WTC11 (cell line): ENCODE measurements at regions not wholly inside any gene's neighbourhood (a gene's known extent, or its start where the extent isn't known, plus 50 kb on each side); places are given as distances from the start of the nearest gene placed in this dataset.

Experiments
- ATAC-seq: fragments of 200-7000 bp; cut with Tn5 transposase; 2 replicates; pipeline ENCODE4 v1.10.0; 2021; ENCODE audit warnings: mild to moderate bottlenecking, moderate library complexity
- CTCF ChIA-PET: fragments of 300-600 bp; sonication (Branson Sonifier 250); formaldehyde crosslinking; loops from one replicate; lab custom pipeline; 2021; ENCODE audit warnings: antibody characterized with exemption; lab: Charles Lee
- POLR2A ChIA-PET: fragments of 350-600 bp; sonication (Branson Sonifier 250); formaldehyde crosslinking; loops from one replicate; lab custom pipeline; 2021; ENCODE audit warnings: antibody characterized with exemption; lab: Charles Lee
- DNase-seq: peaks from one replicate; pipeline ENCODE4 v3.0.0; 2021; ENCODE audit warnings: low spot score
- H3K27ac Mint-ChIP-seq: 2 replicates; pipeline ENCODE4 v1.8.0; 2021; ENCODE audit warnings: mixed read lengths
- H3K27me3 Mint-ChIP-seq: 2 replicates; pipeline ENCODE4 v1.8.0; 2021; ENCODE audit warnings: low read depth, mild to moderate bottlenecking, moderate library complexity, mixed read lengths
- H3K36me3 Mint-ChIP-seq: 2 replicates; pipeline ENCODE4 v1.8.0; 2021; ENCODE audit warnings: mixed read lengths
- H3K4me1 Mint-ChIP-seq: 2 replicates; pipeline ENCODE4 v1.8.0; 2022; ENCODE audit warnings: mixed read lengths
- H3K4me3 Mint-ChIP-seq: 2 replicates; pipeline ENCODE4 v1.8.0; 2021; ENCODE audit warnings: mild to moderate bottlenecking, moderate library complexity, mixed read lengths
- H3K9me3 Mint-ChIP-seq: 2 replicates; pipeline ENCODE4 v1.8.0; 2021; ENCODE audit warnings: mixed read lengths
- ATF2 ChIP-seq: sonication (generic); formaldehyde crosslinking; IDR thresholded peaks from 2 replicates; pipeline ENCODE4 v1.8.1; 2022; ENCODE audit warnings: low read depth, missing genetic modification reagents, borderline replicate concordance
- CREB1 ChIP-seq: sonication (generic); formaldehyde crosslinking; IDR thresholded peaks from 2 replicates; pipeline ENCODE4 v1.8.0; 2023; ENCODE audit warnings: mild to moderate bottlenecking, missing genetic modification reagents
- IRF1 ChIP-seq: sonication (generic); formaldehyde crosslinking; IDR thresholded peaks from 2 replicates; pipeline ENCODE4 v1.8.0; 2023; ENCODE audit warnings: missing genetic modification reagents
- NR2C2 ChIP-seq: sonication (generic); formaldehyde crosslinking; IDR thresholded peaks from 2 replicates; pipeline ENCODE4 v1.8.0; 2022; ENCODE audit warnings: mild to moderate bottlenecking, missing genetic modification reagents
- OVOL2 ChIP-seq: fragments of 250-450 bp; sonication (Bioruptor Pico); IDR thresholded peaks from 2 replicates; pipeline ENCODE4 v1.9.0; 2021; ENCODE audit warnings: mild to moderate bottlenecking, borderline replicate concordance
- TCF7 ChIP-seq: sonication (generic); formaldehyde crosslinking; IDR thresholded peaks from 2 replicates; pipeline ENCODE4 v1.8.0; 2022; ENCODE audit warnings: mild to moderate bottlenecking, low read depth, missing genetic modification reagents, moderate library complexity
- TEAD4 ChIP-seq: sonication (generic); formaldehyde crosslinking; IDR thresholded peaks from 2 replicates; pipeline ENCODE4 v1.8.0; 2022; ENCODE audit warnings: mild to moderate bottlenecking, missing genetic modification reagents
- ZNF121 ChIP-seq: sonication (generic); formaldehyde crosslinking; IDR thresholded peaks from 2 replicates; pipeline ENCODE4 v1.8.0; 2023; ENCODE audit warnings: missing genetic modification reagents
- ZNF317 ChIP-seq: sonication (generic); formaldehyde crosslinking; IDR thresholded peaks from 2 replicates; pipeline ENCODE4 v1.8.1; 2023; ENCODE audit warnings: low read depth, mild to moderate bottlenecking, moderate library complexity, missing genetic modification reagents, borderline replicate concordance
- ZNF396 ChIP-seq: fragments of 250-450 bp; sonication (Bioruptor Pico); IDR thresholded peaks from 2 replicates; pipeline ENCODE4 v1.8.0; 2021; ENCODE audit warnings: mild to moderate bottlenecking, moderate library complexity, borderline replicate concordance
- ZNF416 ChIP-seq: fragments of 250-450 bp; sonication (Bioruptor Pico); IDR thresholded peaks from 2 replicates; pipeline ENCODE4 v1.9.0; 2021; ENCODE audit warnings: mild to moderate bottlenecking, inconsistent platforms
- ZNF423 ChIP-seq: fragments of 250-450 bp; sonication (Bioruptor Pico); IDR thresholded peaks from 2 replicates; pipeline ENCODE4 v2.1.2; 2022; ENCODE audit warnings: mild to moderate bottlenecking, moderate library complexity
- ZNF512 ChIP-seq: sonication (generic); formaldehyde crosslinking; IDR thresholded peaks from 2 replicates; pipeline ENCODE4 v1.8.1; 2022; ENCODE audit warnings: missing genetic modification reagents, borderline replicate concordance
- ZSCAN18 ChIP-seq: fragments of 250-450 bp; sonication (Bioruptor Pico); IDR thresholded peaks from 2 replicates; pipeline ENCODE4 v2.1.2; 2022; ENCODE audit warnings: mild to moderate bottlenecking, moderate library complexity
- TF ChIP-seq, protein P1 (sequence below): sonication (generic); formaldehyde crosslinking; IDR thresholded peaks from 2 replicates; pipeline ENCODE4 v1.8.0; 2022; ENCODE audit warnings: mild to moderate bottlenecking, missing genetic modification reagents
- TF ChIP-seq, protein P2 (sequence below): fragments of 250-450 bp; sonication (Bioruptor Pico); IDR thresholded peaks from 2 replicates; pipeline ENCODE4 v1.9.0; 2021; ENCODE audit warnings: mild to moderate bottlenecking
- TF ChIP-seq, protein P3 (sequence below): sonication (generic); formaldehyde crosslinking; IDR thresholded peaks from 2 replicates; pipeline ENCODE4 v1.8.0; 2022; ENCODE audit warnings: mild to moderate bottlenecking, missing genetic modification reagents
- TF ChIP-seq, protein P4 (sequence below): sonication (generic); formaldehyde crosslinking; IDR thresholded peaks from 2 replicates; pipeline ENCODE4 v1.8.1; 2022; ENCODE audit warnings: low read depth, mild to moderate bottlenecking, moderate library complexity, missing genetic modification reagents, borderline replicate concordance

DNA sequence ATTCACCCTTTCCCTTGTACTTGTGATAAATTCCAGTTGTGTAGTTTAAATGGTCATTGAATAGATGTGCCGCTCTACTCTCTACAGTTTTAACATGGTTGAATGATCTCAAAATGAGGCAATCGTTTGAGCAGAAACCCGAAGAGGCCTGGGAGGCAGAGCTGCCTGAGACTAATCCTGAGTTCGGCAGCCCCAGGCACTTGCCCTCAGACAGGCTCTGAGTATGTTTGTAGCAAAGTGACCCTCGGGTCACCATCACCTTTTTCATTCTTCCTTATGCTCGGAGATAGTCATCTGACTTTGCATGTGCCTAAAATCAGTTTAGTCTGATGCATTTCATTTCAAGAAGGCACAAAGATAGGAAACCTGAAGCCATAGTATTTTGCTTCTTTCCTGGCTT, 184.0 kb upstream of the RBFOX1 start:
- peaks cover 6% of the 10 kb centered on the region for H3K27me3 Mint-ChIP-seq
- no peak overlapping the region for H3K4me3 Mint-ChIP-seq
- H3K4me1 Mint-ChIP-seq, result no peaks in the 10 kb centered on the region
- TF ChIP-seq ZNF423 (CRISPR knock-in tag), result no peak
- TF ChIP-seq, protein P1, sequence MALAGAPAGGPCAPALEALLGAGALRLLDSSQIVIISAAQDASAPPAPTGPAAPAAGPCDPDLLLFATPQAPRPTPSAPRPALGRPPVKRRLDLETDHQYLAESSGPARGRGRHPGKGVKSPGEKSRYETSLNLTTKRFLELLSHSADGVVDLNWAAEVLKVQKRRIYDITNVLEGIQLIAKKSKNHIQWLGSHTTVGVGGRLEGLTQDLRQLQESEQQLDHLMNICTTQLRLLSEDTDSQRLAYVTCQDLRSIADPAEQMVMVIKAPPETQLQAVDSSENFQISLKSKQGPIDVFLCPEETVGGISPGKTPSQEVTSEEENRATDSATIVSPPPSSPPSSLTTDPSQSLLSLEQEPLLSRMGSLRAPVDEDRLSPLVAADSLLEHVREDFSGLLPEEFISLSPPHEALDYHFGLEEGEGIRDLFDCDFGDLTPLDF, result no peak
- TF ChIP-seq ZSCAN18 (CRISPR knock-in tag), result no peak
- no peak for TF ChIP-seq ZNF317 (CRISPR knock-in tag)
- no peak for TF ChIP-seq ZNF121 (CRISPR knock-in tag)
- no peak for TF ChIP-seq TCF7 (CRISPR knock-in tag)
- no peak for TF ChIP-seq ZNF396
- TF ChIP-seq, protein P2, sequence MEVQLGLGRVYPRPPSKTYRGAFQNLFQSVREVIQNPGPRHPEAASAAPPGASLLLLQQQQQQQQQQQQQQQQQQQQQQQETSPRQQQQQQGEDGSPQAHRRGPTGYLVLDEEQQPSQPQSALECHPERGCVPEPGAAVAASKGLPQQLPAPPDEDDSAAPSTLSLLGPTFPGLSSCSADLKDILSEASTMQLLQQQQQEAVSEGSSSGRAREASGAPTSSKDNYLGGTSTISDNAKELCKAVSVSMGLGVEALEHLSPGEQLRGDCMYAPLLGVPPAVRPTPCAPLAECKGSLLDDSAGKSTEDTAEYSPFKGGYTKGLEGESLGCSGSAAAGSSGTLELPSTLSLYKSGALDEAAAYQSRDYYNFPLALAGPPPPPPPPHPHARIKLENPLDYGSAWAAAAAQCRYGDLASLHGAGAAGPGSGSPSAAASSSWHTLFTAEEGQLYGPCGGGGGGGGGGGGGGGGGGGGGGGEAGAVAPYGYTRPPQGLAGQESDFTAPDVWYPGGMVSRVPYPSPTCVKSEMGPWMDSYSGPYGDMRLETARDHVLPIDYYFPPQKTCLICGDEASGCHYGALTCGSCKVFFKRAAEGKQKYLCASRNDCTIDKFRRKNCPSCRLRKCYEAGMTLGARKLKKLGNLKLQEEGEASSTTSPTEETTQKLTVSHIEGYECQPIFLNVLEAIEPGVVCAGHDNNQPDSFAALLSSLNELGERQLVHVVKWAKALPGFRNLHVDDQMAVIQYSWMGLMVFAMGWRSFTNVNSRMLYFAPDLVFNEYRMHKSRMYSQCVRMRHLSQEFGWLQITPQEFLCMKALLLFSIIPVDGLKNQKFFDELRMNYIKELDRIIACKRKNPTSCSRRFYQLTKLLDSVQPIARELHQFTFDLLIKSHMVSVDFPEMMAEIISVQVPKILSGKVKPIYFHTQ (CRISPR knock-in tag), result no peak
- TF ChIP-seq CREB1 (CRISPR knock-in tag), result no peak
- no peak for TF ChIP-seq ATF2 (CRISPR knock-in tag)
- no peak for TF ChIP-seq ZNF416 (CRISPR knock-in tag)
- TF ChIP-seq, protein P3, sequence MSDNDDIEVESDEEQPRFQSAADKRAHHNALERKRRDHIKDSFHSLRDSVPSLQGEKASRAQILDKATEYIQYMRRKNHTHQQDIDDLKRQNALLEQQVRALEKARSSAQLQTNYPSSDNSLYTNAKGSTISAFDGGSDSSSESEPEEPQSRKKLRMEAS (CRISPR knock-in tag), result no peak
- TF ChIP-seq ZNF512 (CRISPR knock-in tag), result no peak
- no peak for TF ChIP-seq IRF1 (CRISPR knock-in tag)
- TF ChIP-seq, protein P4, sequence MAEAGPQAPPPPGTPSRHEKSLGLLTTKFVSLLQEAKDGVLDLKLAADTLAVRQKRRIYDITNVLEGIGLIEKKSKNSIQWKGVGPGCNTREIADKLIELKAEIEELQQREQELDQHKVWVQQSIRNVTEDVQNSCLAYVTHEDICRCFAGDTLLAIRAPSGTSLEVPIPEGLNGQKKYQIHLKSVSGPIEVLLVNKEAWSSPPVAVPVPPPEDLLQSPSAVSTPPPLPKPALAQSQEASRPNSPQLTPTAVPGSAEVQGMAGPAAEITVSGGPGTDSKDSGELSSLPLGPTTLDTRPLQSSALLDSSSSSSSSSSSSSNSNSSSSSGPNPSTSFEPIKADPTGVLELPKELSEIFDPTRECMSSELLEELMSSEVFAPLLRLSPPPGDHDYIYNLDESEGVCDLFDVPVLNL (CRISPR knock-in tag), result no peak
- TF ChIP-seq OVOL2 (CRISPR knock-in tag), result no peak
- TF ChIP-seq TEAD4 (CRISPR knock-in tag), result no peak
- no peak for TF ChIP-seq NR2C2 (CRISPR knock-in tag)
- DNase-seq (no peak), ATAC-seq (no peak)
- H3K36me3 Mint-ChIP-seq, result peaks cover 82% of the 10 kb centered on the region
- no peak overlapping the region for H3K27ac Mint-ChIP-seq
- POLR2A ChIA-PET, result no interaction called here
- peaks cover 85% of the 10 kb centered on the region for H3K9me3 Mint-ChIP-seq
- CTCF ChIA-PET, result no interaction called here
